SIG-M5 treated with dmso at 0.1 percent for 504 hours (cell line): ENCODE measurements at regions not wholly inside any gene's neighbourhood (a gene's known extent, or its start where the extent isn't known, plus 50 kb on each side); places are given as distances from the start of the nearest gene placed in this dataset.

Experiments
- DNase-seq: peaks from one replicate; lab custom pipeline; 2025; ENCODE audit not compliant: unreplicated experiment; lab: John Stamatoyannopoulos, UW

DNA sequence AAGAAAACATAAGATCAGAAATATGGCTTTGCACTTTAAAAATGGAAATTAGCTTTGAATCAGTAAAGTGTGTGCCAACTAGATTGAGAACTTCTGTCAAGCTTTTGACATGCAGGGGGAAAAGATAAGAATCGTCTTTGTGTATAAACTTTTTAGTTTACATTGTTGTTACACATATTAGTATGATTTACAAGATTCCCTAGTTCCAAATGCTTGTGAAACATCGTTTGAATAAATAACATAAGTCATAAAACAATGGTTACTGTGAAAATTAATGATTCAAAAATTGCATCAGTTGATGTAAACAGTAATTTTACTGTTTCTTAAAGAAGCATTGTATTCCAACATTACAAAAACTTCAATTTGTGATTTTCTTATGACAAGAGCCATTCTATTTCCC lies 207.6 kb upstream of the MTPN start:
- no peak for DNase-seq

DNA sequence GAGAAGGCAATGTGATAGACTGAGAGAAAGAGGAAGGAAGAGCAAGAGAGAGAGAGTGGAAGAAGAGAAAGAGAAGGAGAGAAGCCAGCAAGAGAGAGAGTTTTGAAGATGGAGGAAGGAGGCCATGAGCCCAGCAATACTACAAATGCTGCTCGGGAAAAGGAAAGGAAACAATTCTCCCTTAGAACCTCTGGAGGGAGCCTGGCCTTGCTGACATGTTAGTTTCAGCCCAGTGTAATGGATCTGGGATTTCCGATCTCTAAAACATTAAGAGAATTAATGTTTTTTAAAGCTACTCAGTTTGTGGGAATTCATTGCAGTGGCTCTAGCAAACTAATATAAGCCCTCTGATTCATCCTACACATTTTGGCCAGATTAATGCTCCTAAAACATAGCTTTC lies 206.8 kb upstream of the MTPN start:
- no peak for DNase-seq

DNA sequence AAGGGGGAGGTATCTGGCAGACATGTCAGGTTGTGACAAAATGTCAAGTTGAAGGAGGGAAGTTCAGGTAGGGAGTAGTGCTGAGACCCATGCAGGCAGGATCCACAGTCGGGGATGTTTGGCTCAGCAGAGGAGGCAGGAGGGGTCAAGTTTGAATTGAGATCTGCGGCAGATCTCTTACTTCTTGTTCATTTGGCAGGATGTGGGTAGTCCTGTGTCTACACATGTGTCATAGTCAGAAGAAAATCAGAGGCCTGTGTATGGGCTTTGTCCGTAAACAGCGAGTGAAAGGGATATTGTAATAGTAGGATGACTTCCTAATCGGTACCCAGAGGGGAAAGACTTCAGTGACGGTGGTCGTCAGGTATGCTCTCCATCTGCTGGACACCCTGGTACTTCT lies 203.8 kb upstream of the MTPN start:
- DNase-seq: no peak

DNA sequence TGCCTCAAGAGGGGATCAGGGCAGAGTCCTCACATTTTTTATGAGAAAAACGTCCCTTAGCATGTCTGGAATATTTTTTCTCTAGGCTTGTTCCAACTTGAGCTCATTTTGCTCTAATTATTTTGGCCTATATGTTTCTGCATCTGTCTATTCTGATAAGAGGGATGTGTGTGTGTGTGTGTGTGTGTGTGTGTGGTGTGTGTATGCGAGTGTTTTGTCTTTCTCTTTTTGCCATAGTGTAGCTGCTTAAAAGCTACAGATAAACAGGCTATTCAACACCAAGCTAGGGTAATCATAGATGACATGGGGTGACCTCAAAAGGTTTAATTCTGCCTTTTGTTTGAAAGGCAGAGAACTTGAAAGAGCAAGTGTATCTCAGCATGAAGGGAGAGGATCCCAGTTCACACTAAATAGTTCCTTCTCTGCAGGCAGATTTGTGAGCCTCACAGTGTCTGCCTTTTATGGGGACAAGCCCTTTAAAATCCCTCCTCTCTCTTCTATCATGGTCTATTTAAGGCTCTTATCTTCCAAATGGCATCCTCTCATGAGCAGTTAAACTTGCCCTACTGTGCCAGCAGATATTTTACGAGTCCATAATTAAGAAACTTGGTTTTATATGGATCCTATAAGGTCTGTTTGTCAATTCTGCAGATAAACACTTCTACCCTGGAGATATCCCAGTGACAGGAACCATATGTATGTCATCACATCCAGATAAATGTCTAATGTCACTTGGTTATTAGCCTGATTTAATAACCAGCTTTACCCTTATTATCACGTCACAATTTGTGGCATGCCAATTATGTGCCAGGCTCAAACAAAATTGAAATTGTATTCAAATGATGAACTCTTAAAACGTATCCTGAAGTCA lies 202.9 kb upstream of the MTPN start:
- DNase-seq: no peak

DNA sequence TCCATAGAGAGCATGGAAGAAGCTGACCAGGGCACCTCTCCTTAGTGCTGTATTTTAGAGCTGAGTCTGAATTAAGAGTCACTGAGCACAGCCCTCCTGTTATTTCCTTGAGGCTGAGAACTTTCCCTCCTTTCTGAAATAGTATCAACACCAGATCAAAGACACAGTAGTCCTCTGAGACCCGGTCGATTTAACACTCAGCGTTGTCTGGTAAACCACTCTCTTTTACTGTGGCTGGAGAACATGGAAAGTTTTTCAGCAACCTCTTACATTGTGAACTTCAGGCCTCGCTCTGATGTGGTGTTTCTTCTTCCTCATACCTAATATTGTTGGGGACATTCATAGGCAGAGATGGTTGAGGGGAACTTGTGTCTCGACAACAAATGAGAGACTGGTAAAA lies 202.0 kb upstream of the MTPN start:
- DNase-seq: no peak

DNA sequence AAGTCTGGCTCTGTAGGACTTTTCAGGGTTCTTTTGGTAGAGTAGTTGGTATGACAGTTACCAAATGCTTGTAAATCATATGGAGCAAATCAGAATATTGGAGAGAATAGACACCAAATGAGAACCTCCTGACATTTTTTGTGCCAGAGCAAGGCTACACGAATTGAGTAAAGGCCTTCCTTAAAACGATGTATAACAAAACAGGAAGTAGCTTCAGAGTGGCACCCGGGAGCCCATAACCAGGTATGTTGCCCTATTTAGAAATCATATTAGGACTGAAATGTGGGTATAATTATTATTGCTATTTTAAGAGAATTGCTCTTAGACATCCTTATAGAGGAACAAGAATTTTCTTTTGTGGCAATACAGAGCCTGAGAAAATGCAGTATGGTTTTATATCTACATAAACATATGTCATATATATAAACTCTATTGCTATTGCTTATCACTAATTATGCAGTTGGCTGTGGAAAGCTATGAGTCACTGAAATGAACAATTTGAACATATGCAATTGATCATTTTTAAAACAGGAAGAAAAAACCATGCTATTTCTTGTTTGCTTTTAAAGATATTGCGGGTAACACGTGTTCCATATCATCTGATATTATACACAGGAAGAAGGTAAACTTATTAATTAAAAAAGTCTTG lies 197.4 kb upstream of the MTPN start:
- no peak for DNase-seq

DNA sequence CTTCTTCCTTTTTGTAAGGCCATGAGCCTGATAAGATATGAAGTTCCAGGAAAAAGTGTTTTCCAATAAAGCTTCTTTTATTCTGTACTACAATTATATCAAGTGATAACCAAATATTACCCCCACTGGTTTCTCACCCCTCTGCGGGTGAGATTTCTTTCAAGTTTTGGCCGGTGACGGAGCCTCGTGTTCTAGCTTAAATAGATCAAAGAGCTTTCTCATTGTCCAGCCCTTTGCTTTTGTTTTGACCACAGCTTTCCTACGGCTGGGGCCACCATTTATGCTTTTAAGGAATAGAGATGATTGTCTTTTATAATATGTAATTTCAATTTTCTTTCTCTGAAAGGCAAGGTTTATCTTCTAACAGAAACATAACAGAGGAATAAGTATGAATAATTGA lies 196.7 kb upstream of the MTPN start:
- no peak for DNase-seq

DNA sequence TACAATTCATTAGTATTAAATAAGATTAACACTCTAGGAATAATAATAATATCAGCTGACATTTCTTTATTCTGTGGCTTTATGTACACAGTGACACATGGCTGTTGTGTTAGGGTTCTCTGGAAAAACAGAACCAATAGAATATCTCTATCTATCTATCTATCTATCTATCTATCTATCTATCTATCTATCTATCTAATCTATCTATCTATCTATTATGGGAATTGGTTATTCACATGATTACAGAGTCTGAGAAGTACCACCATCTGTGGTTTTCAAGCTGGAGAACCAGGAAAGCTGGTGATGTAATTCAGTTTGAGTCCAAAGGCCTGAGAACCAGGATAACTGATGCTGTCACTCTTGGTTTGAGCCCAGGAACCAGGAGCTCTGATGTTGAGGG lies 194.1 kb upstream of the MTPN start:
- no peak for DNase-seq

DNA sequence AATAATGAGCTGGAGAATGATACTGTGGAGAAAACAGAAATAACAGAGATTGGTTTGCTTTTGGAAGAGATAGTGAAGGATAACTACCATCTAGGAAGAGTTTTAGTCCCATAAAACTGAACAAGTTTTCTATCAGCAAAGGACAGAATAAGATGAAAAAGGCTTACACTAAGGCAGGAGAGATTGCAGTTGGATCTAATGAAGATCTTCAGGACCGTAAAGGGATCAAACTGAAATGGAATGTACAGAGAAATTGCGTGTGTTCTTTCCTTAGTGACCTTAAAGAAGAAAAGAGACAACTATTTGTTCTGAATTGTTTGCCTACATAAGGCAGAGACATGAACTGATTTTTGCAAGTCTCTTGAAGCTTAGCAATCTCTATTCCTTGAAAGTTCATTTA lies 191.7 kb upstream of the MTPN start:
- no peak for DNase-seq

DNA sequence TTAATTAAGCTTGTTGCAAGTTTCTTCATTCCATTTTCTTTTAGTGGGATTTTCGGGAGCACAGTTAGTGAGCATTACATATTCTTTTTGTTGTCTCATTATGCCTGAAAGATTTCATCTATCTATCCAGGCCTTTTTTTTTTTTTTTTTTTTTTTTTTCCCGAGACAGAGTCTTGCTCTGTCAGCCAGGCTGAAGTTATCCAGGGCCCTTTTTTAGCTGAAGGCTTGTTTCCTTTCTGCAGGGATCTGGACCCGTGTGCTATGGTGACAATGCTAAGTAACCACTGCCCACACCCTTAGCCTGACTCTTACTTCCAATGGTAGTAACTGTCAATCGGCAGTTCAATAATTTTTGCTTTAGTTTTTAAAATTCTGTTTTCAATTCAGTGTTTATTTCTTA lies 190.8 kb upstream of the MTPN start:
- no peak for DNase-seq

DNA sequence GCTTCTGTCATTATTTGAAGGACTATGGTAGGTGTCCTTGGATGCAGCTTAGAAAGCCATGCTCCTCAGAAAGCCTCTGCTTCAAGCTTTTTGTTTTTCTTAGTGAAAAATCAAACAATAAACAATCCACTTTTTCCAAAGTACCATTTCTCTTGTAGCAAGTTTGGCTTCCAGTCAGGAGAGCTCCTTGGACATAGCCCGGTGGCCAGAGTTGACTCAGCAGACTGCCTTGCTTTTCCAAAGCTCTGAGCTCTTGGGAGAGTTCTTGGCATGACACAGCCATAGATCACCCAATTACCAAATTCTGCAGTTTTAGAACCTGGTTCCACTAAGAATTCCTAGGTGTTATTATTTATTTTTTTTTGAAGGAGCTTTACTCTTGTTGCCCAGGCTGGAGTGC lies 189.4 kb upstream of the MTPN start:
- DNase-seq: no peak

DNA sequence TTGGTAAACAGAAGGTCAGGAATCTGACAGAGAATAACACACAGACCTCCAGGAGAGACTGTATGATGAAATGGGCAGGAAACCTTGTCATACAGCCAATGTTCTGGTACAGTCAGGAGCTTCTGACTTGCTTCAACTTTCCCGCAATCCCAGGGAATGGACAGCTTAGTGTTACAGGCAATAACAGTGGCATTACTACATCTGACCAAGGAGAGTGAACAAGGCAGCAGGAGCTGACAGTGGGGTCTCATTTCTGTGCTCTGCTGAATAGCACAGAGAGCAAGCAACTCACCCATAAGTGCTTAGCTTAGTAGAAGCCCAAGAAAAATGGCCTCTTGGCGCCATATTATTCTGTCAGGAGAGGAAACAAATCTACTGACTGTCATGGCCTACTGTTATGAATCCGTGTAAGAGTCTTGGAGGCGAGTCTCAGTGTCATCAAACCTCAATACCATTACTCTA lies 186.2 kb upstream of the MTPN start:
- DNase-seq: no peak

DNA sequence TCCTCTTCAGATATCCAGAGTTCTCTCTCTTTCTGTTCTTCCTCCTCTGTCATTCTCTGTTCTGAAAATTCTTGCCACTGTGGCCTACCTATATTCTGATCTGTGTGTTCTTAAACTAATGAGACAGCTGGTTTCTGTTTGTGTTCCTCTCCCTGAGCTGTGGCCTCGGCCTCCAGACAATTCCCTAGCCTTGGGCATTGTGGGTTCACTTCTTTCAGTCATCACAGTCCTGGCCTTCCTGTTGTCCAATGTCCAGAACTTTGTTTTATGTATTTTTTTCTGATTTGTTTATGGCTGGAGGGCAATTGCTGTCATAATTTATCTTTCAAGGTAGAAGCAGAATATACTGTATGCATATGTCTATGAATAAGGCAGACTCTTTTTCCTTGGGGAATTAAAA lies 173.2 kb upstream of the MTPN start:
- no peak for DNase-seq

DNA sequence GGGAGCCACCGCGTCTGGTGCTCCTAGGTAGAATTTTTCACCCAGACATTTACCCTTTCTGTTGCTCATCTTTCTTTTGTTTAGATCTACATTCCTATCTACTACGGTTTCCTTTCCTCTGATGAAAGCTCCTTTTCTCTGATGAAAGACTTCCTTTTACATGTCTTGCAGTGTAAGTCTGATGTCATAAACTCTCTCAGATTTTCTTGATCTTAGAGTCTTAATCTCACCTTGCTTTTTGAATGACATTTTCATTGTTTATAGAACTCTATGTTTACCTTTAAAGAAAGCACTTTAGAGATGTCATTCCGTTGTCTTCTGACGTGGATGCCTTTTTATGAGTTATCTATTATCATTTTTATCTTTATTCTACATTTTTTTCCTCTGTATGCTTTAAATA lies 171.8 kb upstream of the MTPN start:
- DNase-seq: no peak

DNA sequence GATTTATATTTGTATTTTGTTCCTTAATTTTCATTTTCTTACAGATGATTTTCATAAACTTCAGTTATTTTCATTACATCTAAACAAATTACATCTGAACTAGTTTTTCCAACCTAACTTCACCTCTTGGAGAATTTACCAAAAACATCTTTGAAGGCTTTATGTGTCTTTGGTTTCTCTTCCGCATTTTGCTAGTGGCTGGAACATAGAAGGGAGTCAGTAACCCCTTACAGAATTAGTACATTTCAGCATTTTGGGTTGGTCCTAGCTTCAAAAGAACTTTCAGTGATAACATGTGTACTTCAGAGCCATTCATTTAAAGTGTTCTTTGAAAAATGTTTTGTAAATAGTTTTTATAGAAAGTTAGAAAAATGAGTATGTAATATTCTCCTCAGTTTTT lies 169.8 kb upstream of the MTPN start:
- no peak for DNase-seq

DNA sequence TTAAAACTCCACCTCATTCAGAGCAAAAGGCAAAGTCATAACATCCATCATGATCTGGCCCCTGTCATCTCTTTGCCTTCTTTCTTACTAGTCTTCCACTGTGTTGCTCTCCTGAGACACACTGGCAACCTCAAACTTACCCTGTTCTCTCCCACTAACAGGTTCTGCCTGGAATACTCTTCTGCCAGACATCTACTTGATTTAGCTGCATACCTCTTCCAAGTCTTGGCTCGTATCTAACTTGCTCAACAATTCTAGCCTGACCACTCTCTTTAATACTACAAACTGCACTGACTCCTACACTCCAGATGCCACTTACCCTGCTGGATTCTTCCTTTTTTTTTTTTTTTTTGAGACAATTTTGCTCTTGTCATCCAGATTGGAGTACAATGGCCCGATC lies 167.0 kb upstream of the MTPN start:
- no peak for DNase-seq

DNA sequence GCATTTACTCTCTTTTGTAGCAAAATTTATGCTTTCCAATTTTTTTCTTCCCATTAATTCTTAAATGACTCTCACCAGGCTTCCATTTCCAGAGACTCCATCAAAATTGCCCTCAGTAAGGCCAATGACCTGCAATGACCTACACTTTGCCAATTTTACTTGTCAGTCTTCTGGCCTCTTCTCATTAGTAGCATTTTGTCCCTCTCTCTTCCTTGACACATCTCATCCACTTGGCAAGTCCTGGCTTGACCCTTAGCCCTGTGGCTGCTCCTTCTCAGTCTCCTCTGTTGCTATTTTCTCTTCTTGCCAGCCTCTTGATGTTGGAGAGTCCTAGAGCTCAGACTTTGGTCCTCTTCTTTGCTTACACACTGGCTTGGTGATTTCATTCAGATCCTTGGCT lies 166.1 kb upstream of the MTPN start:
- DNase-seq: no peak

DNA sequence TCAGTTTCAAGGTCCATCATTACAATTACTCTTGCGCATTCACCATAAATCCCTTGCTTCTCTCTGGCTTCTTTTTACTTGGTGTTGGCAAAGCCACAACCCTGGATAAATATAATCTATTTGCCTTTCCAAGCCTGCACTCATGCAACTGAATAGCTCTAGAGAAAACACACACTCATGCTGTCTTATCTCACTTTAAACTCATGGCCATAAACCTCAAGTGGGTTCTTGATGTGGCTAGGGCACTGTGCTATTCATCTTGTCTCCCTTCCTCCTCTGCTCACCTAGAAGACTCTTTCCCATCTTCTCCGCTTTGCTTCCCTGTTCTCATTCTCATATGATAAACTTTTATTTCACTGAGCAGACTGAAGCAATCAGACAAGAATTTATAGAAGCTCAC lies 165.4 kb upstream of the MTPN start:
- DNase-seq: no peak

DNA sequence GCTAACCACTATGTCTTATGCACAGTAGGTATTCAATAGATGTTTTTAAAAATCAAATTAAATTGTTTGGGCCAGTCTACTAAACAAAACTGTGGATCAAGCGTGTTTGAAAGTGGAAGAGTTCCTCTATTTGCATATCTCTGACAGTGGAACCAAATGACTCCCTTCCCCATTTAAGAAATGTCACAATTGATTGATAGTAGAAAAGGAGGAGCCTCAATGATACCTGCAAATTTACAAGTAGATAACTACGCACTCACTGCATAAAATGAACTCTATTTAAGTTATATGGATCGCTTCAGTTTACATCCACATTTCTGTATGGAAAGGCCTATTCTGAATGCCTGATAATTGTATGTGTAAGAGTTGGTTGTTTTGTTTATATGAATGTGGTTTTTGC lies 163.3 kb upstream of the MTPN start:
- no peak for DNase-seq

DNA sequence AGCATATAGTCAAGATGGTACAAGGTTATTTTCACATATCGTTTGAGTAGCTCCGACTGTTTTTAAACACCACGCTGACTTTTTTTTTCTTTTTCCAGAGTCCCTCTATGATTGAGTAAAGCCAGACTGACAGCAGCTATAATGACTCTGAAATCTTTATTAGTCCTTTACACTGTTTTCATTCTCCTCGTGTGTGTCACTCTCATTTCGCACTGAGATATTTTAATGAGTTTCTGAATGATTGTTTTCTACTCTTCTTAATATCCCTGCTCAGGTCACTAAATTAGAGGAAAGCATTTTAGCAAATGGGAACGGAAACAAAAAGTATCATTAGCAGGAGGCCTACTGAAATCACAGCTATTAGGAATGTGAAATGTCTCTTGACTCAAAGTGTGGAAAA lies 162.3 kb upstream of the MTPN start:
- no peak for DNase-seq

DNA sequence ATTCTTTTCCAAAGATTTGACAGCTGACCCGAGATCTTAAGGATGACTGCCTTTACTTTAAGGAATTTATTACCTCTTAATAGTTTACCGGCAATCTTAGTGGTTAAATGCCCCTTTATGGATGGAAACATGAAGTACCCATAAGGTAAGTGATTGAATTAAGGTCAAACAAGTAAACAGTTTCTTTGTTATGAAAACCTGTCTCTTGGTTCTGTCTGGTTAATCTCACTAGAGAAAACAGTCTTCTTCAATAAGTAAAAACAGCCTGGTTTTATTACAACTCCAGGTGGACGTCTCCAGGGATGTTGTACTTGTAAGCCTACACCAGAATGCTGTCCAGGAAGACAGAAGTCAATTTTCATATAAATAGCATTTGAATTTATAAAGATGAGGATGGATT lies 161.8 kb upstream of the MTPN start:
- no peak for DNase-seq

DNA sequence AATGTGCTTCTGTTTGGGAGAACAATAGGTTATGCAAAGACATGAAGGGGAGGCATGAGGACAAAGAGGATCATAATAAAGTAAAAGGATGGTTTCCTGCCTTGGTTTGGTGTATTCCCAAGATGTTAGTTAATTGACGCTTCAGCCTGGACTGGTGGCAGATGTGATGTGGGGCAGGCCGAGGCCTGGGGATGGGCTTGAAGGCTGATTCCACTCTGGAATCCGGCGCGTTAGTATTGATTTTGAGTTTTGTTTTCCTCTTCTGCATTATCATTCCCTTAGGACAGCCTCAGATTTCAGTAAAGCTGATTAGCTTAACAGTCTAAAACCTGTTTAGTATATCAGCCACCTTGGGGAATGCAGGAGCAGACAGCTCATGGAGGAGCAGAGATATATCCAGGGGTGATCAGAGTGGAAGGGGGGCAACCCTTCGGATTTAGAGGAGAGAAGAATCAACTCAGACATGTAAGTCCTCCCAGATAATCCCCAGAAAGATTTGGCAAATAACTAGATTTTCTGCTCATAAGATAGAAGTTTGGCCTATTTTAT lies 159.8 kb upstream of the MTPN start:
- no peak for DNase-seq
